ENCODE measurements at regions not wholly inside any gene's neighbourhood (a gene's known extent, or its start where the extent isn't known, plus 50 kb on each side); places are given as distances from the start of the nearest gene placed in this dataset.

DNA sequence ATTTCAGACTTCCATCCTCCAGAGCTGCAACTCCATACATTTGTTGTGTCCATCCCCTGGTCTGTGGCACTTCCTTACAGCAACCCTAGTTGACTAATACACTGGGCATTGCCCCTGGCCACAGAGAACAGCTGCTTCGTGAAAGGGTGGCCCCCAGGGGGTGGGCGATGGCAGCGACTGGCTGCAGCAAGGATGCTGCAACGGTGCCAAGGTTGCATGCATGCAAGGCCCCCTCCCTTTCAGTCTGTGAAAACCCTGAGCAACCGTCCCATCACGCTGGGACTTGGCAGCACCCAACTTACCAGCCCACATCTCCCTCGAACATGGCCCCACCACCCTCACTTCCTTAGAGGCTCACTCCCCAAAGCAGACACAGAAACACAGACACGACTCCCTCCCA is 162.5 kb downstream of the MED10 start:
- Mint-ChIP-seq H3K9me3 (no peaks in the 10 kb centered on the region), H3K27ac (no peak overlapping the region), H3K4me1 (peaks cover 8% of the 10 kb centered on the region), H3K4me3 (no peak overlapping the region), H3K36me3 (ENCODE audit: low read depth) (no peaks in the 10 kb centered on the region), H3K27me3 (ENCODE audit: insufficient read depth) (peaks cover 3% of the 10 kb centered on the region)
- Histone ChIP-seq H3K9ac (ENCODE audit: extremely low read depth, low read length, poor library complexity, severe bottlenecking) (no peak overlapping the region), H3K4me3 (ENCODE audit: low read length) (no peak overlapping the region), H3K36me3 (ENCODE audit: control insufficient read depth, insufficient read depth, low read length) (no peaks in the 10 kb centered on the region), H3K4me1 (ENCODE audit: control insufficient read depth, insufficient read depth, low read length) (no peaks in the 10 kb centered on the region), H3K27ac (ENCODE audit: low read depth, low read length) (no peak overlapping the region), H3K9me3 (ENCODE audit: control insufficient read depth, low read length) (no peaks in the 10 kb centered on the region), H3K27me3 (ENCODE audit: control insufficient read depth, insufficient read depth, low read length, poor library complexity, severe bottlenecking) (no peaks in the 10 kb centered on the region)
- TF ChIP-seq, protein P1, sequence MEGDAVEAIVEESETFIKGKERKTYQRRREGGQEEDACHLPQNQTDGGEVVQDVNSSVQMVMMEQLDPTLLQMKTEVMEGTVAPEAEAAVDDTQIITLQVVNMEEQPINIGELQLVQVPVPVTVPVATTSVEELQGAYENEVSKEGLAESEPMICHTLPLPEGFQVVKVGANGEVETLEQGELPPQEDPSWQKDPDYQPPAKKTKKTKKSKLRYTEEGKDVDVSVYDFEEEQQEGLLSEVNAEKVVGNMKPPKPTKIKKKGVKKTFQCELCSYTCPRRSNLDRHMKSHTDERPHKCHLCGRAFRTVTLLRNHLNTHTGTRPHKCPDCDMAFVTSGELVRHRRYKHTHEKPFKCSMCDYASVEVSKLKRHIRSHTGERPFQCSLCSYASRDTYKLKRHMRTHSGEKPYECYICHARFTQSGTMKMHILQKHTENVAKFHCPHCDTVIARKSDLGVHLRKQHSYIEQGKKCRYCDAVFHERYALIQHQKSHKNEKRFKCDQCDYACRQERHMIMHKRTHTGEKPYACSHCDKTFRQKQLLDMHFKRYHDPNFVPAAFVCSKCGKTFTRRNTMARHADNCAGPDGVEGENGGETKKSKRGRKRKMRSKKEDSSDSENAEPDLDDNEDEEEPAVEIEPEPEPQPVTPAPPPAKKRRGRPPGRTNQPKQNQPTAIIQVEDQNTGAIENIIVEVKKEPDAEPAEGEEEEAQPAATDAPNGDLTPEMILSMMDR (conservative IDR thresholded peaks at IDR 0.05), result no peak
- 89 to 100% methylated on average over 1 to 8 of the region's 8 CpGs for WGBS, 2 experiments (ENCODE audit: insufficient coverage in 1 of 2, insufficient read length in 1 of 2)
- no peak for DNase-seq

DNA sequence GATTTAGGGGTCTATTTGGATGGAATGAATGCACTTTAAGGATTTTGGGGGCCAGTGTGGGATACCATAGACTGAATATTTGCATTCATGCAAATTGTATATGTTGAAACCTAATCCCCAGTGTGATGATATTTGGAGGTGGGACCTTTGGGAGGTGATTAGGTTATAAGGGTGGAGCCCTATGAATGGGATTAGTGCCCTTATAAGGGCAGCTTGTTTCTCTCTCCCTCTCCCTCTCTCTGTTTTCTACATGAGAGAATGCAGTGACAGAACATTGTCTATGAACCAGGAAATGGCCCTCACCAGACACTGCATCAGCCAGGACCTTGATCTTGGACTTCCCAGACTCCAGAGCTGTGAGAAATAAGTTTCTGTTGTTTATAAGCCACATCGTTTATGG is 166.1 kb downstream of the MED10 start:
- no peaks in the 10 kb centered on the region for H3K36me3 Mint-ChIP-seq (ENCODE audit: low read depth)
- H3K4me3 ChIP-seq (ENCODE audit: low read length), result no peak overlapping the region
- H3K4me1 Mint-ChIP-seq, result no peaks in the 10 kb centered on the region

DNA sequence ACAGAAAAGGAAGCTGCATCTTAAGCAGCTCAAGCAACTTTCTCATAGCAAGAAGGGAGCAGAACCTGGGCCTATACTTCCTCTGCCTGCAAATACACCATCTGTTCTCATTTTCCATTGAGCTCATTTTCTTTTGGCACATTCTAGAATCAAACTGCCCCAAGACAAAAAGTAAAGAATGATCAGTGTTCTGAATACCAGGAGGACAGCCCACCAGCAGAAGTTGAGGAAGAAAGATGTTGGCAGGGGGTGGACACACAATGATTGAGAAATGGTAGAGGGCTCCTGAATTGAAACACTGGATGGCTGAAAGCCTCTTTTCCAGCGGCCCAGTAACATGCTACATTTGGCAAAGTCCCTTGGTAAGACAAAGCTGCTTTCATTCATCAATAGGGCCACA is 171.8 kb downstream of the MED10 start:
- Histone ChIP-seq H3K9me3 (ENCODE audit: control insufficient read depth, low read length) (no peaks in the 10 kb centered on the region), H3K4me3 (ENCODE audit: low read length) (no peak overlapping the region), H3K27ac (ENCODE audit: low read depth, low read length) (no peak overlapping the region), H3K9ac (ENCODE audit: extremely low read depth, low read length, poor library complexity, severe bottlenecking) (no peak overlapping the region), H3K36me3 (ENCODE audit: control insufficient read depth, insufficient read depth, low read length) (no peaks in the 10 kb centered on the region), H3K27me3 (ENCODE audit: control insufficient read depth, insufficient read depth, low read length, poor library complexity, severe bottlenecking) (no peaks in the 10 kb centered on the region), H3K4me1 (ENCODE audit: control insufficient read depth, insufficient read depth, low read length) (no peaks in the 10 kb centered on the region)
- Mint-ChIP-seq H3K9me3 (no peaks in the 10 kb centered on the region), H3K4me3 (no peak overlapping the region), H3K36me3 (ENCODE audit: low read depth) (no peaks in the 10 kb centered on the region), H3K4me1 (no peaks in the 10 kb centered on the region), H3K27me3 (ENCODE audit: insufficient read depth) (no peaks in the 10 kb centered on the region), H3K27ac (no peak overlapping the region)
- TF ChIP-seq, protein P1 (conservative IDR thresholded peaks at IDR 0.05), result no peak
- 83 to 100% methylated on average over 1 of the region's 1 CpG for WGBS, 2 experiments (ENCODE audit: insufficient coverage in 1 of 2, insufficient read length in 1 of 2)
- no peak for DNase-seq

More for the DNA sequence above, 166.1 kb downstream of the MED10 start:
- TF ChIP-seq, protein P1 (conservative IDR thresholded peaks at IDR 0.05), result no peak
- H3K9me3 ChIP-seq (ENCODE audit: control insufficient read depth, low read length), result no peaks in the 10 kb centered on the region
- no peaks in the 10 kb centered on the region for H3K36me3 ChIP-seq (ENCODE audit: control insufficient read depth, insufficient read depth, low read length)
- Mint-ChIP-seq H3K27me3 (ENCODE audit: insufficient read depth) (peaks cover 3% of the 10 kb centered on the region), H3K9me3 (no peaks in the 10 kb centered on the region), H3K27ac (no peak overlapping the region), H3K4me3 (no peak overlapping the region)
- no peak for DNase-seq
- no peaks in the 10 kb centered on the region for H3K4me1 ChIP-seq (ENCODE audit: control insufficient read depth, insufficient read depth, low read length)
- no peak overlapping the region for H3K9ac ChIP-seq (ENCODE audit: extremely low read depth, low read length, poor library complexity, severe bottlenecking)
- no peak overlapping the region for H3K27ac ChIP-seq (ENCODE audit: low read depth, low read length)
- WGBS, 2 experiments (ENCODE audit: insufficient coverage in 1 of 2, insufficient read length in 1 of 2), result 100% methylated on average over 1 of the region's 1 CpG; no CpG with 5 or more reads in 1 of the 2 experiments
- H3K27me3 ChIP-seq (ENCODE audit: control insufficient read depth, insufficient read depth, low read length, poor library complexity, severe bottlenecking), result no peaks in the 10 kb centered on the region
